DOHH2 (cell line): ENCODE measurements at regions not wholly inside any gene's neighbourhood (a gene's known extent, or its start where the extent isn't known, plus 50 kb on each side); places are given as distances from the start of the nearest gene placed in this dataset.

Source experiments
- EZH2phosphoT487 ChIP-seq: fragments of 200-600 bp; sonication (generic); IDR thresholded peaks from 2 replicates; pipeline ENCODE4 v1.6.1; 2017; ENCODE audit warnings: borderline replicate concordance, mild to moderate bottlenecking, antibody characterized with exemption, low read length, moderate library complexity, mixed read lengths
- TF ChIP-seq, protein P1 (sequence below): fragments of 200-600 bp; sonication (generic); IDR thresholded peaks from one replicate; pipeline ENCODE4 v1.5.1; 2014; ENCODE audit warnings: antibody characterized with exemption, mild to moderate bottlenecking, low read depth, low read length; ENCODE audit not compliant: poor library complexity, severe bottlenecking

DNA sequence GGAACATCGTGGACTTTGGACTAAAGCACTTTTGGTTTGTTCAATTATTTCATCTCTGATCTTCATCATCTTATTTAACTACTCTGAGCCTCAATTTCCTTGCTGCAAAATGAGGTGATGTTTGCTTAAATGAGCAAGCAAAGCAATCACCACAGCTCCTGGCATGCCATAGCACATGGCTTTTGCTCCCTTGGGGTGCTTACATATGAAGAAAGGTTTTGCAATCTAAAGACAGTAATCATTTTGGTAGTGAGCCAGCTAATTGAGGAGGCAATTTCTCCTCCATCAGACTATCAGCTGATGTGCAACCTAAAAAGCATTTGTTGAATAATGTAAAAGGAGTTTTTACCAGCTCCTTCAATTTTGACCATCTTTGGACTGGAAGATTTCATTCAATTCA lies 68.8 kb upstream of the KCNJ15 start:
- TF ChIP-seq, protein P1, sequence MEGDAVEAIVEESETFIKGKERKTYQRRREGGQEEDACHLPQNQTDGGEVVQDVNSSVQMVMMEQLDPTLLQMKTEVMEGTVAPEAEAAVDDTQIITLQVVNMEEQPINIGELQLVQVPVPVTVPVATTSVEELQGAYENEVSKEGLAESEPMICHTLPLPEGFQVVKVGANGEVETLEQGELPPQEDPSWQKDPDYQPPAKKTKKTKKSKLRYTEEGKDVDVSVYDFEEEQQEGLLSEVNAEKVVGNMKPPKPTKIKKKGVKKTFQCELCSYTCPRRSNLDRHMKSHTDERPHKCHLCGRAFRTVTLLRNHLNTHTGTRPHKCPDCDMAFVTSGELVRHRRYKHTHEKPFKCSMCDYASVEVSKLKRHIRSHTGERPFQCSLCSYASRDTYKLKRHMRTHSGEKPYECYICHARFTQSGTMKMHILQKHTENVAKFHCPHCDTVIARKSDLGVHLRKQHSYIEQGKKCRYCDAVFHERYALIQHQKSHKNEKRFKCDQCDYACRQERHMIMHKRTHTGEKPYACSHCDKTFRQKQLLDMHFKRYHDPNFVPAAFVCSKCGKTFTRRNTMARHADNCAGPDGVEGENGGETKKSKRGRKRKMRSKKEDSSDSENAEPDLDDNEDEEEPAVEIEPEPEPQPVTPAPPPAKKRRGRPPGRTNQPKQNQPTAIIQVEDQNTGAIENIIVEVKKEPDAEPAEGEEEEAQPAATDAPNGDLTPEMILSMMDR: no peak
- no peak for TF ChIP-seq EZH2phosphoT487
